Endodermal cell (in vitro differentiated cells): ENCODE measurements at regions not wholly inside any gene's neighbourhood (a gene's known extent, or its start where the extent isn't known, plus 50 kb on each side); places are given as distances from the start of the nearest gene placed in this dataset.

Experiments
- DNase-seq: peaks from one replicate; pipeline ENCODE4 v3.0.0-alpha.2; 2017
- H3K27ac ChIP-seq: 2 replicates; pipeline ENCODE4 v1.5.1; 2013; ENCODE audit warnings: mild to moderate bottlenecking, low read depth, low read length, moderate library complexity
- H3K27me3 ChIP-seq: 2 replicates; pipeline ENCODE4 v1.6.1; 2013; ENCODE audit warnings: mild to moderate bottlenecking, low read length, moderate library complexity; ENCODE audit not compliant: insufficient read depth, control insufficient read depth, poor library complexity, severe bottlenecking
- H3K36me3 ChIP-seq: 2 replicates; pipeline ENCODE4 v1.7.0; 2013; ENCODE audit warnings: mild to moderate bottlenecking, low read length, moderate library complexity; ENCODE audit not compliant: control insufficient read depth, insufficient read depth
- H3K4me1 ChIP-seq: one replicate; pipeline ENCODE4 v1.7.0; 2013; ENCODE audit warnings: low read length; ENCODE audit not compliant: control insufficient read depth, insufficient read depth
- H3K4me3 ChIP-seq: 2 replicates; pipeline ENCODE4 v1.5.1; 2013; ENCODE audit warnings: mild to moderate bottlenecking, low read length, moderate library complexity
- H3K9ac ChIP-seq: 2 replicates; pipeline ENCODE4 v1.6.1; 2013; ENCODE audit warnings: mild to moderate bottlenecking, low read length, moderate library complexity; ENCODE audit not compliant: poor library complexity, severe bottlenecking; ENCODE audit errors: extremely low read depth
- H3K9me3 ChIP-seq: 2 replicates; pipeline ENCODE4 v1.6.1; 2013; ENCODE audit warnings: mild to moderate bottlenecking, low read length, moderate library complexity; ENCODE audit not compliant: control insufficient read depth
- H3K27ac Mint-ChIP-seq: 2 replicates; pipeline ENCODE4 v1.8.0; 2020; ENCODE audit warnings: mixed read lengths
- H3K27me3 Mint-ChIP-seq: 2 replicates; pipeline ENCODE4 v1.8.0; 2021; ENCODE audit warnings: mild to moderate bottlenecking, mixed read lengths; ENCODE audit not compliant: insufficient read depth
- H3K36me3 Mint-ChIP-seq: 2 replicates; pipeline ENCODE4 v1.8.0; 2020; ENCODE audit warnings: low read depth, mixed read lengths
- H3K4me1 Mint-ChIP-seq: 2 replicates; pipeline ENCODE4 v1.8.0; 2020; ENCODE audit warnings: mixed read lengths
- H3K4me3 Mint-ChIP-seq: 2 replicates; pipeline ENCODE4 v1.8.0; 2020; ENCODE audit warnings: mild to moderate bottlenecking, moderate library complexity, mixed read lengths
- H3K9me3 Mint-ChIP-seq: 2 replicates; pipeline ENCODE4 v1.8.0; 2020; ENCODE audit warnings: mild to moderate bottlenecking, mixed read lengths
- WGBS, 2 experiments: methylation state at CpG; one replicate each; pipeline versions ENCODE4 v1.1.5 to v1.1.7; 2013; ENCODE audit warnings: missing lambda C conversion rate in 2 of 2, mixed read lengths in 1 of 2; ENCODE audit not compliant: insufficient coverage in 1 of 2, insufficient read length in 1 of 2; 5-methylcytosine and 5-hydroxymethylcytosine counted together
- TF ChIP-seq, protein P1 (sequence below): fragments of 200-600 bp; sonication (generic); conservative IDR thresholded peaks from 2 replicates; pipeline ENCODE4 v1.5.0; 2021; ENCODE audit warnings: antibody characterized with exemption, mild to moderate bottlenecking

DNA sequence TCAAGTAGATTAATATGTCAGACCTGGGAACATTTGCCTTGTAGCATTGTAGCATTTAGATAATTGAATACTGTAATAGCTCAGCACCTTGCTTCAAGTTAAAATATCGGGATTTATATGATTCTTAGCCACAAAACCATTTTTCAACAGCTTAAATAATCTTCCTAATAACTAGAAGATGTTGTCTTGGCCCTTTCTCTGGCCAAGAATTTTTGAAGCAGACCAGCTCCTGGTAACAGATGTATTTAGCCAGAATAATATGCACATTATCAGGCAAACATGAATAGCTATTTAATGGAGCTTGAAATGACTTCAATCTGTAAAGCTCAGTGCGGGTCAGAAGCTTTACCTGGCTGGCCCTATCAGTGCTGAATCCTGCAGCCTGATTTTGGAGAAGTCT, 913.1 kb downstream of the AACS start:
- H3K27me3 Mint-ChIP-seq, result peaks cover 1% of the 10 kb centered on the region
- peaks cover 37% of the 10 kb centered on the region for H3K9me3 ChIP-seq
- no peaks in the 10 kb centered on the region for H3K36me3 Mint-ChIP-seq
- no peak overlapping the region for H3K27ac Mint-ChIP-seq
- no peak for DNase-seq
- no peak overlapping the region for H3K9ac ChIP-seq
- H3K4me1 Mint-ChIP-seq, result peaks cover 7% of the 10 kb centered on the region
- no peaks in the 10 kb centered on the region for H3K36me3 ChIP-seq
- no peak overlapping the region for H3K4me3 Mint-ChIP-seq
- no peak overlapping the region for H3K27ac ChIP-seq
- H3K4me3 ChIP-seq, result no peak overlapping the region
- peaks cover 3% of the 10 kb centered on the region for H3K9me3 Mint-ChIP-seq
- no peaks in the 10 kb centered on the region for H3K27me3 ChIP-seq
- 58 to 78% methylated on average over 2 of the region's 2 CpGs for WGBS, 2 experiments
- TF ChIP-seq, protein P1, sequence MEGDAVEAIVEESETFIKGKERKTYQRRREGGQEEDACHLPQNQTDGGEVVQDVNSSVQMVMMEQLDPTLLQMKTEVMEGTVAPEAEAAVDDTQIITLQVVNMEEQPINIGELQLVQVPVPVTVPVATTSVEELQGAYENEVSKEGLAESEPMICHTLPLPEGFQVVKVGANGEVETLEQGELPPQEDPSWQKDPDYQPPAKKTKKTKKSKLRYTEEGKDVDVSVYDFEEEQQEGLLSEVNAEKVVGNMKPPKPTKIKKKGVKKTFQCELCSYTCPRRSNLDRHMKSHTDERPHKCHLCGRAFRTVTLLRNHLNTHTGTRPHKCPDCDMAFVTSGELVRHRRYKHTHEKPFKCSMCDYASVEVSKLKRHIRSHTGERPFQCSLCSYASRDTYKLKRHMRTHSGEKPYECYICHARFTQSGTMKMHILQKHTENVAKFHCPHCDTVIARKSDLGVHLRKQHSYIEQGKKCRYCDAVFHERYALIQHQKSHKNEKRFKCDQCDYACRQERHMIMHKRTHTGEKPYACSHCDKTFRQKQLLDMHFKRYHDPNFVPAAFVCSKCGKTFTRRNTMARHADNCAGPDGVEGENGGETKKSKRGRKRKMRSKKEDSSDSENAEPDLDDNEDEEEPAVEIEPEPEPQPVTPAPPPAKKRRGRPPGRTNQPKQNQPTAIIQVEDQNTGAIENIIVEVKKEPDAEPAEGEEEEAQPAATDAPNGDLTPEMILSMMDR, result no peak
- no peaks in the 10 kb centered on the region for H3K4me1 ChIP-seq

DNA sequence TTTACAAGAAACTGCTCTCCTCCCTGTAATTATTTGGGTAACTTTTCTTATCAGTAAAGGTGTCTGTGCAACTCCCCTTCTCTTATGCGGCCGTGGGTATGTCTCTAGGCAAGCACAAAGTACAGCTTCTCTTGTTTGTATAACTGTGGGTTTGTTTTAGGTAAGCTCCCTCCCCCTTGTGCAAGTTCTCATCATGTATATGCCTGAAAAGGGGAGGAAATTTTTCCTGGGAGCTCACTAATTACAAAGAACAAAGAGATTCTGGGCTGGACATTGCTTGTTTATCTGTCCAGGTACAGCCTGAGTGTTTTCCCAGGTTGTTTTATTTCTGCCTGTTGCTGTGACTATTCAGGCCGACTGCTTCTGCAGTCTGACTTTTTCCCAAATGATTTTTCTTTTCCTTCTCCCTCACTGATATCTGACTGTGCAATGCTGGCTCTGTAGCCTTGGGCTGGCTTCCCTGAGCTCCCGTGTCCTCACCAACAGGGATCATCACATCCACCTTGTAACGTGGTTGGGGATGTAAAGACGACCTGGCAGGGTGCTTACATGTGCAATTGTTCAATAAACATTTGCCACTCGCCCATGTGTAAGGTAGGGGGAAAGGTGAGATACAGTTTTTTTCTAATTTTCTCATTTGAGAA, 916.5 kb downstream of the AACS start:
- whole genome bisulfite sequencing, 2 experiments, result 73 to 90% methylated on average over 4 to 6 of the region's 7 CpGs

DNA sequence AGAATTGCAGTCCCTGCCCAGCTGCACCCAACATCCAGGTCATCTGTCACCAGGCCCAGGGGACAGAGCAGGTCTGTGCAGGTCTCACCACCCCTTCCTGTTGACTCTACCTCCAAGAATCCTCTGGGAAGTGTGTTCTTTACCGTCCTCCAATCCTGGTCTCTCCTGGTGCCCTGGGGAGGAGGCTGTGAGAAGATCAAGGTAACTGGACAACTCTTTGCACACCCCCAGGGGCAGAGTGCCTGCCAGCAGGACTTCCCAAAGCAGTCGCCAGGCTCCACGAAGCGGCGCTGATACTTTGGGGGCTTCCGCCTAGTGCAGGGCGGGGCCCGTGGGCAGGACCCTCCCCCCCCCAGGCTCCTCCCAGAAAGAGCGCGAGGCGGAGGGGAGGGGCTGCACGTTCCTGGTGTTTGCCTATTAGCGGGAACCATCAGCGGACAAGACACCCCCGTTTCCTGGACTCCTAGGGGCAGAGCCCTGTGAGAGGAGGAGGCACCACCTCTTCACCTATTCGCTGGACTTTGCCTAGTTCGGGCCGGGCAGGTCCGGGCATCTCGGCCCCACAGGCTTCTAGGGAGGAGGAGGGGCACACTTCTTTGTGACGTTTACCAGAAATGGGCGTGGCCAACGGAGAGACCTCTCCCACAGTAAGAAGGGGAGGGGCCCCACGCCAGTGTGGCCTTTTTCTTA, 918.0 kb downstream of the AACS start:
- H3K27me3 ChIP-seq, result no peaks in the 10 kb centered on the region
- Mint-ChIP-seq H3K27me3 (peaks cover 13% of the 10 kb centered on the region), H3K9me3 (peaks cover 3% of the 10 kb centered on the region), H3K4me1 (peaks cover 9% of the 10 kb centered on the region), H3K27ac (peak overlapping the region; percentile 92), H3K36me3 (no peaks in the 10 kb centered on the region), H3K4me3 (peak overlapping the region; percentile 76)
- peak; percentile 99 for DNase-seq
- peaks cover 33% of the 10 kb centered on the region for H3K9me3 ChIP-seq
- H3K36me3 ChIP-seq, result no peaks in the 10 kb centered on the region
- H3K9ac ChIP-seq, result no peak overlapping the region
- 40 to 59% methylated on average over 1 to 24 of the region's 24 CpGs for WGBS, 2 experiments
- no peaks in the 10 kb centered on the region for H3K4me1 ChIP-seq
- peak overlapping the region; percentile 71 for H3K4me3 ChIP-seq
- peak overlapping the region; percentile 70 for H3K27ac ChIP-seq
- TF ChIP-seq, protein P1, result no peak

More for the DNA sequence above, 916.5 kb downstream of the AACS start:
- peaks cover 9% of the 10 kb centered on the region for H3K4me1 Mint-ChIP-seq
- H3K4me3 Mint-ChIP-seq, result no peak overlapping the region
- H3K27ac ChIP-seq, result no peak overlapping the region
- H3K36me3 Mint-ChIP-seq, result no peaks in the 10 kb centered on the region
- no peak overlapping the region for H3K27ac Mint-ChIP-seq
- TF ChIP-seq, protein P1, result no peak
- no peaks in the 10 kb centered on the region for H3K4me1 ChIP-seq
- no peaks in the 10 kb centered on the region for H3K36me3 ChIP-seq
- no peaks in the 10 kb centered on the region for H3K27me3 ChIP-seq
- no peak overlapping the region for H3K9ac ChIP-seq
- peaks cover 42% of the 10 kb centered on the region for H3K9me3 ChIP-seq
- H3K9me3 Mint-ChIP-seq, result peaks cover 3% of the 10 kb centered on the region
- peaks cover 15% of the 10 kb centered on the region for H3K27me3 Mint-ChIP-seq
- H3K4me3 ChIP-seq, result no peak overlapping the region
- DNase-seq, result no peak
